BE2C (cell line): ENCODE measurements at regions not wholly inside any gene's neighbourhood (a gene's known extent, or its start where the extent isn't known, plus 50 kb on each side); places are given as distances from the start of the nearest gene placed in this dataset.

ENCODE experiments used
- DNase-seq: peaks from one replicate; pipeline ENCODE4 v3.0.0-alpha.2; 2020
- H3K27me3 ChIP-seq: fragments of 250-450 bp; sonication (Bioruptor Pico); 2 replicates; pipeline ENCODE4 v1.5.1; 2020; ENCODE audit warnings: mild to moderate bottlenecking
- H3K36me3 ChIP-seq: fragments of 250-450 bp; sonication (Bioruptor Pico); 2 replicates; pipeline ENCODE4 v1.5.1; 2020; ENCODE audit warnings: mild to moderate bottlenecking
- H3K4me1 ChIP-seq: fragments of 250-450 bp; sonication (Bioruptor Pico); 2 replicates; pipeline ENCODE4 v1.5.1; 2020
- H3K4me3 ChIP-seq: 2 replicates; pipeline ENCODE4 v1.5.1; 2011; ENCODE audit warnings: low read depth, low read length
- H3K9me3 ChIP-seq: fragments of 250-450 bp; sonication (Bioruptor Pico); 2 replicates; pipeline ENCODE4 v1.5.1; 2020
- TF ChIP-seq, protein P1 (sequence below): IDR thresholded peaks from 2 replicates; pipeline ENCODE4 v1.5.1; 2012; ENCODE audit warnings: mild to moderate bottlenecking, low read depth, low read length

DNA sequence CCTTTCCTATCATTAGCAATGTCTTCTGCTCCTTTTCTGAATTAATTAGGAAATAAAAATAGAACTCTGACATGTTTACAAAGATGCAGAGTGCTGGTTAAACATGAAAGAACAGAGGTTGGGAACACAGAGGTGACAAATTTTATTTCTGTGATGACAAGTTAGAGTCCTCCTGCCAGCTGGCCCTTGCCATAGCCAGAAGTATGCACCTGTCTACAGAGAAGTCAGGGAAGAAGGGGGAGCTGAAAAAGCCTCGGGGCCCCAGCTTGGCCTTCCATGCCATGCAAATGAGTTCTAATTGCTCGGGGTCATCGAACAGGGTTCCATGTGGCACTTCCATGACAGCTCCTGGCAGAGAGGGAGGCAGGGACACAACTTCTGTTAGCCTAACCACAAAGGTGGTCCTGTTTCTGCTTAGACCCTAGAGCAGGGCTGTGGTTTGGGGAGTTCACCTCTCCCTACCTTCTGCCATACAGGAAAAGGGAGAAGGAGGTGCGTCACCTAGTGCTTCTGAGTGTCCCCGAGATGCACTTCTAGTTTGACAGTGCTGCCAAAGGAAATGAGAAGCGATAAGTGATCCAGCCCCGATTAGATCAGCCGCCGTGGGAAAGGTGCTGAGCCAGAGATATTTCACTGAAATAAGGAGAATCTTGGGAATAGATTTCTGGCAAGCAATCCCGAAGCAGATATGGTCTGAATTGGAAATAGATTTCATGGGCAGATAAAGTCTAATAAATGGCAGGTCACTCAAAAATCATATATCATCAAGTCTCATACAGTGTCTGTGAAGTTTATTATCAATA lies 155.8 kb upstream of the FOXN3 start:
- H3K9me3 ChIP-seq, result no peaks in the 10 kb centered on the region
- DNase-seq, result no peak
- no peaks in the 10 kb centered on the region for H3K36me3 ChIP-seq
- no peaks in the 10 kb centered on the region for H3K27me3 ChIP-seq
- TF ChIP-seq, protein P1, sequence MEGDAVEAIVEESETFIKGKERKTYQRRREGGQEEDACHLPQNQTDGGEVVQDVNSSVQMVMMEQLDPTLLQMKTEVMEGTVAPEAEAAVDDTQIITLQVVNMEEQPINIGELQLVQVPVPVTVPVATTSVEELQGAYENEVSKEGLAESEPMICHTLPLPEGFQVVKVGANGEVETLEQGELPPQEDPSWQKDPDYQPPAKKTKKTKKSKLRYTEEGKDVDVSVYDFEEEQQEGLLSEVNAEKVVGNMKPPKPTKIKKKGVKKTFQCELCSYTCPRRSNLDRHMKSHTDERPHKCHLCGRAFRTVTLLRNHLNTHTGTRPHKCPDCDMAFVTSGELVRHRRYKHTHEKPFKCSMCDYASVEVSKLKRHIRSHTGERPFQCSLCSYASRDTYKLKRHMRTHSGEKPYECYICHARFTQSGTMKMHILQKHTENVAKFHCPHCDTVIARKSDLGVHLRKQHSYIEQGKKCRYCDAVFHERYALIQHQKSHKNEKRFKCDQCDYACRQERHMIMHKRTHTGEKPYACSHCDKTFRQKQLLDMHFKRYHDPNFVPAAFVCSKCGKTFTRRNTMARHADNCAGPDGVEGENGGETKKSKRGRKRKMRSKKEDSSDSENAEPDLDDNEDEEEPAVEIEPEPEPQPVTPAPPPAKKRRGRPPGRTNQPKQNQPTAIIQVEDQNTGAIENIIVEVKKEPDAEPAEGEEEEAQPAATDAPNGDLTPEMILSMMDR, result no peak
- H3K4me3 ChIP-seq, result no peak overlapping the region
- no peaks in the 10 kb centered on the region for H3K4me1 ChIP-seq

DNA sequence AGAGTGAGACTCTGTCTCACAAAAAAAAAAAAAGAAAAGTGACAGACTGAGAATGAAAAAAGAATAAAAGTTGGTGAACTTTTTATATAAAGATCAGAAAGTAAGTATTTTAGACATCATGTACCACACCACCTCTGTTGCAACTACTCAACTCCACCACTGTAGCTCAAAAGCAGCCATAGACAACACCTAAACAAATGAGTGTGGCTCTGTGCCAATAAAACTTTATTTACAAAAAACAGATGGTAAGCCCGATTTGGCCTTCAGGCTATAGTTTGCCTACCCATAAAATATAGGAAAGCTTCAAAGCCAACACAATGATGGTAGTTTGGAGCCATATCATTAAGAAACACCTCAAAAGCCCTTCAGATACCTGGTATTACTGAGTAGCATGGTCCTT lies 154.5 kb upstream of the FOXN3 start:
- TF ChIP-seq, protein P1, result no peak
- no peaks in the 10 kb centered on the region for H3K4me1 ChIP-seq
- no peak for DNase-seq
- no peaks in the 10 kb centered on the region for H3K27me3 ChIP-seq
- no peaks in the 10 kb centered on the region for H3K36me3 ChIP-seq
- no peak overlapping the region for H3K4me3 ChIP-seq
- H3K9me3 ChIP-seq, result no peaks in the 10 kb centered on the region

DNA sequence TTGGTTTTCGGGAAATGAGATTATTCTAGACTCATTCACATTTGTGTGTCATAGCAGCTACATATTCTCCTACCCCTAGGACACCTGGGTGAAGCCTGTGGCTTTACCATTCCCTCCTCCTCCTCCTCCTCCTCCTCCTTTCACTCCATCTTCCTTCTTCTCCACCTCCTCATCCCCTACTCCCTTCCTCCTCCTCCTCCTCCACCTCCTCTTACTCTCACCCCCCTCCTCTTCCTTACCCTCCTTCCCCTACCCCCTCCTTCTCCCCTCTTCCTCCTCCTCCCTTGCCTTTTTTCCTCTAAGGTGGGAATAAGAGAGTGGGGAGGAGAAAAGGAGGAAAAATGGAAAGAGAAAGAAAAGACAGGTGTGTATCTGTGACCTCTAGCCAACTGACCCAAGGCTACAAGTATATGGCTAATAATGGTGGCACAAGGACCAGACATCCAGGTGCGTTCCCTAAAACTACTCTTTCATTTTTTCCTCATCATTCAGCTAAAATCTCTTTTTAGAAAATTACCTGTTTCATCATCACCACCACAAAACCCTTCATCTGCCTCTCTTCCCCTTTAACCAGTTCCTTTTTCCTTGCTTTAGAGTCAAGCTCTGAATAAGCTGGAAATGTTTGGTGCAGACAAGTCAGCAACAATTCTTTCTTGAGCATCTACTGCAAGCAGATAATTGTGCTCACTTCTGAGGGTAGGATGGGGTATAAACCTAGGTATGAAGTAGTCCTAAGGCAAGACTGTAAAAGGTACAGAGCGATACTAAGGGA lies 149.8 kb upstream of the FOXN3 start:
- H3K4me3 ChIP-seq, result no peak overlapping the region
- no peaks in the 10 kb centered on the region for H3K27me3 ChIP-seq
- H3K9me3 ChIP-seq, result no peaks in the 10 kb centered on the region
- H3K4me1 ChIP-seq, result no peaks in the 10 kb centered on the region; the same call in 1 of the 2 replicates
- TF ChIP-seq, protein P1, result no peak
- no peaks in the 10 kb centered on the region; the same call in 1 of the 2 replicates for H3K36me3 ChIP-seq
- no peak for DNase-seq

DNA sequence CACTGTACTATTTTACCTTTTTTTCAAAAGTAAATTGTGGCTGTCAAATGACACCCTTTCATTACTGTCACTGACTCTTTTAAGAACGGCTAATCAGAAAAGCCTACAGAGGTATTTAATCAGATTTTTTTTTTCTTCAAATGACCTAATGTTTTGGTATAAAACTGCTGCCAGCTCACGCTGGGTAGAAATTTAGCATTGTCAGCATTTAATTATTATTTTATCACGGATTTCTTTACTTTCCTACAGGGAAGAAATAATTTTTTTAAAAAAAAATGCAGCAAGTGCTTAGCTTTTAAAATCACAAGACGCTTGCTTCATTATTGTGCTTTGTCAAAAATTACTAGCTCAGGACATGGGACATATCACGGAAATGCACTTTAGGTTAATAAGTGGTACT lies 149.1 kb upstream of the FOXN3 start:
- H3K9me3 ChIP-seq, result no peaks in the 10 kb centered on the region
- no peaks in the 10 kb centered on the region; the same call in 1 of the 2 replicates for H3K4me1 ChIP-seq
- TF ChIP-seq, protein P1, result no peak

DNA sequence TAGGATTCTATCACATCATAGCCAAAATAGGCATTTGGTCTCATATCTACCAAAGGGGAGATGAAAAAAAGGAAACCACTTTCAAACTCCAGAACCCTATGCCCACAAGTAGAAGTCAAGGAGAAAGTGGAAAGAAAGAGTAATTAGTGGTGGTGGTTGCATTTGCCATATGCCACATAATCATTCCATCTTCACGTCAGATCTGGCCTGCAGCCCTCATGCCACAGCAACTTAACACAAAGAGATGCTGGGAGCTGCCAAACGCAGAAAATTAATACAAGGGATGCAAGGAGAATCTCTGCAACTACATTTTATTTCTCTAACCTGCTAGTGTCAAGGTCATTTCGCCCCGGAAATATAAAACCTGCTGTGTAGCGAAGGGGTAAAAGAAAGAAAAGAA lies 148.6 kb upstream of the FOXN3 start:
- Histone ChIP-seq H3K27me3 (no peaks in the 10 kb centered on the region), H3K9me3 (no peaks in the 10 kb centered on the region), H3K4me3 (no peak overlapping the region), H3K4me1 (no peaks in the 10 kb centered on the region; the same call in 1 of the 2 replicates), H3K36me3 (no peaks in the 10 kb centered on the region; the same call in 1 of the 2 replicates)
- no peak for DNase-seq
- TF ChIP-seq, protein P1, result no peak

More for the DNA sequence above, 149.1 kb upstream of the FOXN3 start:
- Histone ChIP-seq H3K4me3 (no peak overlapping the region), H3K27me3 (no peaks in the 10 kb centered on the region), H3K36me3 (no peaks in the 10 kb centered on the region; the same call in 1 of the 2 replicates)
- no peak for DNase-seq
